HAP-1 (cell line): ENCODE measurements at regions not wholly inside any gene's neighbourhood (a gene's known extent, or its start where the extent isn't known, plus 50 kb on each side); places are given as distances from the start of the nearest gene placed in this dataset.
"Not testable (repeated sequence)": the region's sequence is repeated elsewhere in the genome, so short reads cannot be mapped to it uniquely, and the experiment has no call there.

ENCODE experiments used
- DNase-seq, 2 experiments: peaks; one replicate each; pipeline ENCODE4 v3.0.0-alpha.2; 2016 to 2020; ENCODE audit warnings: low spot score in 2 of 2
- H3K27me3 ChIP-seq: fragments of 250-450 bp; sonication (Bioruptor Pico); 2 replicates; pipeline ENCODE4 v1.5.1; 2020; ENCODE audit warnings: low read depth, mild to moderate bottlenecking, moderate library complexity
- H3K36me3 ChIP-seq: fragments of 250-450 bp; sonication (Bioruptor Pico); replicated peaks from 2 replicates; pipeline ENCODE4 v1.5.1; 2020; ENCODE audit warnings: mild to moderate bottlenecking
- H3K4me1 ChIP-seq: fragments of 250-450 bp; sonication (Bioruptor Pico); 2 replicates; pipeline ENCODE4 v1.5.1; 2020; ENCODE audit warnings: mild to moderate bottlenecking
- H3K4me3 ChIP-seq: fragments of 250-450 bp; sonication (Bioruptor Pico); 2 replicates; pipeline ENCODE4 v1.5.1; 2020; ENCODE audit warnings: mild to moderate bottlenecking, moderate library complexity
- H3K9me3 ChIP-seq: fragments of 250-450 bp; sonication (Bioruptor Pico); 2 replicates; pipeline ENCODE4 v1.5.1; 2020; ENCODE audit warnings: mild to moderate bottlenecking, moderate library complexity
- in situ Hi-C: fragments of 300-500 bp; cut with MboI; formaldehyde crosslinking; loops from 3 replicates; pipeline ENCODE4 v1.14.3; 2020; ENCODE audit warnings: low sequenced_read_pairs, inconsistent platforms, mixed read lengths

- in situ Hi-C loops: no loop called here
Observed at GRCh38 chr6:74448850-74449249, 752.8 kb downstream of the CD109 start.

DNA sequence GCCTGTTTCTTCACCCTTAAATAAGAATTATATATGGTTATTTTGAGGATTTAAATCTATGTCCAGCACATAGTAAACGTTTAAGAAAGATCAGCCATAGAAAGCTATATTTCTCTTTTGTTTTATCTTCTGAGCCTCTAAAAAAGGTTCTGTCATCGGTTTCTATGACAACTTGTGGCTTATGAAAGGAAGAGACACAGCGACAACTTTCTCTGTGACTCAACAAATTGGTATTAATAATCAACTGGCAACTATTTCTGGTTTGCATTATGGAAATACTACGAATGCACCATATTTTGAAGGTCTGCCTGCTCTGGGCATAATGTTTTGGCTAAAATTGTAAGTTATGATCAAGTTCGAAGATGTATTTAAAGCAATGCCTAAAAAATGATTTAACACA is 751.0 kb downstream of the CD109 start:
- Histone ChIP-seq H3K4me1 (no peaks in the 10 kb centered on the region), H3K36me3 (no peaks in the 10 kb centered on the region), H3K4me3 (no peak overlapping the region), H3K9me3 (no peaks in the 10 kb centered on the region), H3K27me3 (no peaks in the 10 kb centered on the region)
- in situ Hi-C loops: no loop called here
- no peak for DNase-seq

More at GRCh38 chr6:74448850-74449249, 752.8 kb downstream of the CD109 start:
- H3K27me3 ChIP-seq: no peaks in the 10 kb centered on the region
- no peak overlapping the region for H3K4me3 ChIP-seq
- H3K36me3 ChIP-seq: no peaks in the 10 kb centered on the region
- DNase-seq: no peak
- H3K4me1 ChIP-seq: no peaks in the 10 kb centered on the region
- H3K9me3 ChIP-seq: no peaks in the 10 kb centered on the region

- no peaks in the 10 kb centered on the region for H3K4me1 ChIP-seq
- no peak overlapping the region for H3K4me3 ChIP-seq
- H3K36me3 ChIP-seq: no peaks in the 10 kb centered on the region
- in situ Hi-C loops: no loop called here
- H3K9me3 ChIP-seq: no peaks in the 10 kb centered on the region
- no peaks in the 10 kb centered on the region for H3K27me3 ChIP-seq
- DNase-seq: no peak
Observed at GRCh38 chr6:74439123-74439811, 743.3 kb downstream of the CD109 start.

GRCh38 chr6:74438395-74438794 is 742.4 kb downstream of the CD109 start:
- DNase-seq, H3K27me3 ChIP-seq, in situ Hi-C loops, H3K4me3 ChIP-seq, H3K36me3 ChIP-seq, H3K9me3 ChIP-seq, H3K4me1 ChIP-seq: not testable (repeated sequence)

DNA sequence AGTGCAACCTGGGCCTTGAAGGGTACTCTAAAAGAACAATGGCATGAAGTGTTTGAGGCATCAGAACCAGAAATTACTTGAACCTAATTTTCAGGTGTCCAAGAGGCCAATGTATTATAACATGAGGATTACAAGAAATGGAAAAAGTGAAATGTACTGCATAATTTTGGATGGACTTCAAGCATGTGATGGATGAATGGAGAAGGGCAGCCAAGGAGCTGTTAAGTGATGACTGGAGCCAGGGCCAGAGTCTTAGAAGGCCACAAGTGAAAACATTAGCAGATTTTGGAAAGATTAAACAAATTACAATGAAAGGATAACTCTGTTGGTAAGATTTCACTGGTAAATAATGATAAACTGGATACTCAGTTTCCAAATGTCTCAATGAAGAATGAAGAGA is 738.2 kb downstream of the CD109 start:
- Histone ChIP-seq H3K27me3 (no peaks in the 10 kb centered on the region), H3K4me1 (no peaks in the 10 kb centered on the region), H3K36me3 (no peaks in the 10 kb centered on the region), H3K4me3 (no peak overlapping the region), H3K9me3 (no peaks in the 10 kb centered on the region)
- in situ Hi-C loops: no loop called here
- DNase-seq: no peak

DNA sequence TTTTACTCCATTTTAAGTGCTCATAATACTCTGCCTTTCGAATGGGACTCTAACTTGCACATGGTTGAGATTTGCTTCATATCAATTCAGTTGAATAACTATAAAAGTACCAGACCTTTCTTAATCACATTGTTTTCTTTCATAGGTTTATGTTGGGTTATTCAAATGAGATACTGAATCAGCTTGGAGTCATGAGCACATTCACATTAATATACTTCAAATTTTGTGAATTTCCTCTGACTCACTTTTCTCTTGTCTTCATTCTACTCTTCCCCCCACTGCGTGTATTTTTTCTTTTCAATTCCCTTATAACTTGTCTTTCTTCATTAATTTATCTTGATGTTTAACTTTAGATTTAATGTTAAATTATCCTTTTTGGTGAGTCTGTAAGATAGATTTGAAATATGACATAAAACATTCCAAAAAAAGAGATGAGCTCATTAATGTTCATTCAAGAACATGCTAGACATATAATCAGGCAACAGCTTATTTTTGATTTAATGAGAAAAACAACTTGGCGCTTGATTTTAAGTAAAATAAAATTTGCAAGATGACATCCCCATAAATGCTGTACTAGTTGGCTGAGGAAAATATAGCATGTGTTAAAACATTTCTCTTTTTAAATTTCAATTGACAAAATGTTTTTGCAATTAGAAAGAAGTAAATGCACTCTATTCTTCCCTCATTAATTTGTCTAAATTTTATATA is 736.0 kb downstream of the CD109 start:
- DNase-seq: no peak
- Histone ChIP-seq H3K27me3 (no peaks in the 10 kb centered on the region), H3K4me3 (no peak overlapping the region), H3K9me3 (no peaks in the 10 kb centered on the region), H3K4me1 (no peaks in the 10 kb centered on the region), H3K36me3 (no peaks in the 10 kb centered on the region)
- in situ Hi-C loops: no loop called here

DNA sequence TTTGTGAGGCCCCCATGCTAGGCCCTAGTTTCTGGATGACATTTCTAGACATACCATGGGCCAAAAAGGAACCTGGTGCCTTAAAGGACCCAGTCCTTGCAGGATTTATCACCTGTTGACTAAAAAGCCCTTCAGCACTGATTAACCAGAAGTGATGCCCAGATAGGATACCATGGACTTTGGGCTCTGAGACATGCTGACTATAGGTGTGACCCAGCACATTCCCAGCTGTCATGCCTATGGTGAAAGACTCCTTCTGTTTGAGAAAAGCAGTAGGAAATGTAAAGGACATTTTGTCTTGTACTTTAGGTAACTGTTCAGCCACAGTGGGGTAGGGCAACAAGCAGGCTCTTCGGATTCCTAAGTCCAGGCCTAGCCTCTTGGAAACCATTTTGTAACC is 724.2 kb downstream of the CD109 start:
- in situ Hi-C loops: no loop called here
- H3K27me3 ChIP-seq: 0 out of 2 replicates have a peak, but pooled peaks cover 2% of the 10 kb centered on the region
- no peaks in the 10 kb centered on the region for H3K36me3 ChIP-seq
- no peaks in the 10 kb centered on the region for H3K9me3 ChIP-seq
- DNase-seq: no peak
- no peak overlapping the region for H3K4me3 ChIP-seq
- no peaks in the 10 kb centered on the region for H3K4me1 ChIP-seq

DNA sequence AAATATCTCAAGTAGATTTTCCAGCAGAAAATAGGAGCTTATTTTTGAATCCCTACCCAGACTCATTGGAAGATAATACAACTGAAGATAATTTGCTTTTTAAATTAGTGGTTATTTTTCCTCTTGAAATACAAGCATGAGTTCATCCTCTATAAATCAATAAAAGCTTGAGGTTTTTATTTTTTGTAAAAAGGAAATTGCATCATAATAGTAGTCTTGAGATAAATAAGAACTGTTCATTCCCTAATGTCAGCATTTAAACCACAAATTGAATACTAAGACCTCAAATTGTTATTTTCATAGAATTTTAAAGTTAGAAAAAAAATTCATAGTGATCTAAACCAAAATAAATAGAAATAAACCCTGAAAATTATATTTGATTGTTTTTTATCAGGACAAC is 719.1 kb downstream of the CD109 start:
- H3K4me1 ChIP-seq: no peaks in the 10 kb centered on the region
- 0 out of 2 replicates have a peak, but pooled peaks cover 2% of the 10 kb centered on the region for H3K27me3 ChIP-seq
- no peaks in the 10 kb centered on the region for H3K36me3 ChIP-seq
- no peaks in the 10 kb centered on the region for H3K9me3 ChIP-seq
- DNase-seq: no peak
- H3K4me3 ChIP-seq: no peak overlapping the region
- in situ Hi-C loops: no loop called here

GRCh38 chr6:74410630-74411029 is 714.6 kb downstream of the CD109 start:
- no peak for DNase-seq

DNA sequence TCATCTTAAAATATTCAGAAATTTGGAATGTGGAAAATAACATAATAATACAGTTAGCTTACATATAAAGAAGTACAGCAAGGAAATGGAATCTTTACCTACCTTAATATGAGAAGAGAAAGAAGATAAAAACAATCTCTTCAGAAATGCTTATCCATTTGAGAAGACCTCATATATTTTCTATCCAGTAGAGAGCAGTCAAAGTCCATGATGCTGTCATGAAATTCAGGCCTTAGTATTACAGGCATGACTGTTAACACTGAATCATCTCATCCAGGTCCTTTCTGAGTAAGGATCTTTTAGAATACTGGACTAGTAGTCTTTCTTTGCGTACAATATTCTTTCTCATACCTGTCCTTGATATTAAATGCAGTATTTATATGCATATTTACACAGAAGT is 713.4 kb downstream of the CD109 start:
- Histone ChIP-seq H3K9me3 (no peaks in the 10 kb centered on the region), H3K36me3 (no peaks in the 10 kb centered on the region), H3K27me3 (no peaks in the 10 kb centered on the region), H3K4me1 (no peaks in the 10 kb centered on the region), H3K4me3 (no peak overlapping the region)
- in situ Hi-C loops: no loop called here
- DNase-seq: no peak

More at GRCh38 chr6:74410630-74411029, 714.6 kb downstream of the CD109 start:
- H3K36me3 ChIP-seq: no peaks in the 10 kb centered on the region
- no peak overlapping the region for H3K4me3 ChIP-seq
- no peaks in the 10 kb centered on the region for H3K9me3 ChIP-seq
- in situ Hi-C loops: no loop called here
- no peaks in the 10 kb centered on the region for H3K4me1 ChIP-seq
- no peaks in the 10 kb centered on the region for H3K27me3 ChIP-seq

- DNase-seq: no peak
- in situ Hi-C loops: no loop called here
Observed at GRCh38 chr6:74408844-74409243, 712.8 kb downstream of the CD109 start.

GRCh38 chr6:74404366-74404765 is 708.4 kb downstream of the CD109 start:
- no peak for DNase-seq
- no peaks in the 10 kb centered on the region for H3K4me1 ChIP-seq

More at GRCh38 chr6:74408844-74409243, 712.8 kb downstream of the CD109 start:
- Histone ChIP-seq H3K36me3 (no peaks in the 10 kb centered on the region), H3K4me3 (no peak overlapping the region), H3K9me3 (no peaks in the 10 kb centered on the region), H3K27me3 (no peaks in the 10 kb centered on the region), H3K4me1 (no peaks in the 10 kb centered on the region)

GRCh38 chr6:74402781-74403180 is 706.8 kb downstream of the CD109 start:
- Histone ChIP-seq H3K4me3 (no peak overlapping the region), H3K36me3 (no peaks in the 10 kb centered on the region), H3K4me1 (no peaks in the 10 kb centered on the region), H3K9me3 (no peaks in the 10 kb centered on the region), H3K27me3 (no peaks in the 10 kb centered on the region)
- in situ Hi-C loops: no loop called here
- DNase-seq: no peak

More at GRCh38 chr6:74404366-74404765, 708.4 kb downstream of the CD109 start:
- no peaks in the 10 kb centered on the region for H3K36me3 ChIP-seq
- no peaks in the 10 kb centered on the region for H3K27me3 ChIP-seq
- no peak overlapping the region for H3K4me3 ChIP-seq
- H3K9me3 ChIP-seq: no peaks in the 10 kb centered on the region
- in situ Hi-C loops: no loop called here

DNA sequence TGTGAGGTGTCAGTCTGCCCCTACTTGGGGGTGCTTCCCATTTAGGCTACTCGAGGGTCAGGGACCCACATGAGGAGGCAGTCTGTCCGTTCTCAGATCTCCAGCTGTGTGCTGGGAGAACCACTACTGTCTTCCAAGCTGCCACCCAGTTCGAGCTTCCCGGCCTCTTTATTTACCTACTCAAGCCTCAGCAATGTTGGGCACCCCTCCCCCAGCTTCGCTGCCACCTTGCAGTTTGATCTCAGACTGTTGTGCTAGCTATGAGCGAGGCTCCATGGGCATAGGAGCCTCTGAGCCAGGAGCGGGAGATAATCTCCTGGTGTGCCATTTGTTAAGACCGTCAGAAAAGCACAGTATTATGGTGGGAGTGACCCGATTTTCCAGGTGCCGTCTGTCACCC is 682.4 kb downstream of the CD109 start:
- H3K9me3 ChIP-seq, H3K36me3 ChIP-seq, DNase-seq, H3K27me3 ChIP-seq, in situ Hi-C loops, H3K4me3 ChIP-seq, H3K4me1 ChIP-seq: not testable (repeated sequence)
